Endothelial cell of umbilical vein (primary cell): ENCODE measurements at regions not wholly inside any gene's neighbourhood (a gene's known extent, or its start where the extent isn't known, plus 50 kb on each side); places are given as distances from the start of the nearest gene placed in this dataset.

Experiments used
- BruUV-seq: library from RNA; stranded (reverse); fragments of 400-500 nt; replicated peaks from 2 replicates; lab custom pipeline; 2021; lab: Mats Ljungman, UMichigan
- CTCF ChIA-PET: fragments of 300-600, 350-600 bp; sonication (Branson Sonifier 250); formaldehyde crosslinking; loops from one replicate; lab custom pipeline; 2021; ENCODE audit warnings: antibody characterized with exemption, inconsistent platforms; lab: Charles Lee
- POLR2A ChIA-PET: fragments of 300-600, 350-600 bp; sonication (Branson Sonifier 250); formaldehyde crosslinking; loops from one replicate; lab custom pipeline; 2021; ENCODE audit warnings: antibody characterized with exemption, inconsistent platforms; lab: Charles Lee
- DNase-seq: peaks from one replicate; pipeline ENCODE4 v3.0.0-alpha.2; 2011; ENCODE audit warnings: low read depth, low spot score
- FAIRE-seq: peaks from 2 replicates; lab custom pipeline; 2011; peaks lifted over from hg19 to GRCh38; lab: Jason Lieb, UNC
- H2AFZ ChIP-seq: 2 replicates; pipeline ENCODE4 v1.6.0; 2012; ENCODE audit warnings: low read depth, low read length, control low read depth, inconsistent platforms
- H3K27ac ChIP-seq: 2 replicates; pipeline ENCODE4 v1.5.1; 2011; ENCODE audit warnings: low read depth, mild to moderate bottlenecking, control low read depth, low read length, moderate library complexity; ENCODE audit not compliant: insufficient read depth
- H3K27me3 ChIP-seq, 2 experiments: 2 replicates each; pipeline versions ENCODE4 v1.6.0 to v1.6.1; 2011; ENCODE audit warnings: low read length in 2 of 2, mixed read lengths in 1 of 2; ENCODE audit not compliant: control insufficient read depth in 2 of 2, insufficient read depth in 2 of 2
- H3K36me3 ChIP-seq, 2 experiments: 2 replicates in 1 of 2; 3 replicates in 1 of 2; pipeline ENCODE4 v1.5.1; 2011; ENCODE audit warnings: low read length in 2 of 2, mild to moderate bottlenecking in 1 of 2, moderate library complexity in 1 of 2; ENCODE audit not compliant: control insufficient read depth in 2 of 2, insufficient read depth in 2 of 2; ENCODE audit errors: extremely low read depth in 1 of 2
- H3K4me1 ChIP-seq: 3 replicates; pipeline ENCODE4 v1.5.1; 2011; ENCODE audit warnings: mild to moderate bottlenecking, low read length; ENCODE audit not compliant: control insufficient read depth, insufficient read depth; ENCODE audit errors: extremely low read depth
- H3K4me2 ChIP-seq: 2 replicates; pipeline ENCODE4 v1.6.1; 2011; ENCODE audit warnings: low read length, control low read depth, mixed read lengths; ENCODE audit not compliant: insufficient read depth
- H3K4me3 ChIP-seq, 3 experiments: fragments of 200-600 bp in 1 of 3; sonication (generic), shearing (Covaris generic) in 1 of 3; replicated peaks in 1 of 3; 2 replicates each; pipeline ENCODE4 v1.5.1; 2011 to 2016; ENCODE audit warnings: control low read depth in 3 of 3, low read length in 3 of 3, mild to moderate bottlenecking in 2 of 3, inconsistent platforms in 1 of 3, low read depth in 1 of 3, moderate library complexity in 1 of 3; ENCODE audit not compliant: insufficient read depth in 1 of 3
- H3K79me2 ChIP-seq: 2 replicates; pipeline ENCODE4 v1.6.0; 2012; ENCODE audit warnings: low read length, inconsistent platforms; ENCODE audit not compliant: control insufficient read depth, insufficient read depth
- H3K9ac ChIP-seq: replicated peaks from 2 replicates; pipeline ENCODE3; 2011; ENCODE audit warnings: low read length, control low read depth; ENCODE audit not compliant: insufficient read depth; ENCODE audit errors: extremely low read depth
- H3K9me1 ChIP-seq: replicated peaks from 3 replicates; pipeline ENCODE4 v1.6.0; 2011; ENCODE audit warnings: mild to moderate bottlenecking, low read length; ENCODE audit not compliant: control insufficient read depth, insufficient read depth; ENCODE audit errors: extremely low read depth
- H3K9me3 ChIP-seq: replicated peaks from 2 replicates; pipeline ENCODE4 v1.5.1; 2012; ENCODE audit warnings: low read length, inconsistent platforms; ENCODE audit not compliant: control insufficient read depth, insufficient read depth
- H4K20me1 ChIP-seq: replicated peaks from 2 replicates; pipeline ENCODE3; 2011; ENCODE audit warnings: mild to moderate bottlenecking, low read length; ENCODE audit not compliant: control insufficient read depth, insufficient read depth; ENCODE audit errors: extremely low read depth
- CTCF ChIP-seq, 2 donors: IDR thresholded peaks; 1 replicate in 1 of 2; 2 replicates in 1 of 2; pipeline ENCODE4 v1.5.1; 2011; ENCODE audit warnings: low read length in 2 of 2, mild to moderate bottlenecking in 2 of 2, moderate library complexity in 2 of 2, control low read depth in 1 of 2, inconsistent platforms in 1 of 2, low read depth in 1 of 2; ENCODE audit not compliant: insufficient read depth in 1 of 2; ENCODE audit errors: extremely low read depth in 1 of 2
- EZH2 ChIP-seq: IDR thresholded peaks from 2 replicates; pipeline ENCODE4 v1.6.1; 2012; ENCODE audit warnings: borderline replicate concordance, low read depth, mild to moderate bottlenecking, moderate library complexity, low read length, inconsistent platforms; ENCODE audit not compliant: severe bottlenecking
- FOS ChIP-seq: IDR thresholded peaks from 2 replicates; pipeline ENCODE4 v1.6.1; 2011; ENCODE audit warnings: mild to moderate bottlenecking, low read length, moderate library complexity, borderline replicate concordance; ENCODE audit not compliant: insufficient read depth
- GATA2 ChIP-seq: IDR thresholded peaks from 2 replicates; pipeline ENCODE4 v1.7.0; 2011; ENCODE audit warnings: low read depth, mild to moderate bottlenecking, moderate library complexity, mixed read lengths, low read length; ENCODE audit not compliant: insufficient read length, insufficient read depth
- JUN ChIP-seq: IDR thresholded peaks from 2 replicates; pipeline ENCODE4 v1.6.1; 2011; ENCODE audit warnings: borderline replicate concordance, low read depth; ENCODE audit not compliant: insufficient read length, insufficient read depth
- MAX ChIP-seq: IDR thresholded peaks from 2 replicates; pipeline ENCODE4 v1.6.1; 2011; ENCODE audit not compliant: insufficient read depth, insufficient read length
- MYC ChIP-seq: IDR thresholded peaks from one replicate; pipeline ENCODE4 v1.6.1; 2011; ENCODE audit warnings: mild to moderate bottlenecking, low read depth, low read length
- POLR2A ChIP-seq: IDR thresholded peaks from 2 replicates; pipeline ENCODE4 v1.6.1; 2012; ENCODE audit warnings: low read depth, mild to moderate bottlenecking, control low read depth, low read length
- POLR2AphosphoS5 ChIP-seq: IDR thresholded peaks from 2 replicates; pipeline ENCODE4 v1.6.1; 2012; ENCODE audit warnings: low read depth, mild to moderate bottlenecking, control low read depth, low read length, moderate library complexity; ENCODE audit not compliant: insufficient read depth
- dilution Hi-C: fragments of 300-500 bp; cut with MboI; formaldehyde crosslinking; loops from one replicate; pipeline ENCODE4 v1.15.0; 2019; ENCODE audit warnings: low sequenced_read_pairs; ENCODE audit not compliant: extremely low pct_ligation_motif_present
- intact Hi-C: fragments of 100-400 bp; cut with micrococcal nuclease; formaldehyde crosslinking; loops from one replicate; pipeline ENCODE4 v1.10.0; 2022

DNA sequence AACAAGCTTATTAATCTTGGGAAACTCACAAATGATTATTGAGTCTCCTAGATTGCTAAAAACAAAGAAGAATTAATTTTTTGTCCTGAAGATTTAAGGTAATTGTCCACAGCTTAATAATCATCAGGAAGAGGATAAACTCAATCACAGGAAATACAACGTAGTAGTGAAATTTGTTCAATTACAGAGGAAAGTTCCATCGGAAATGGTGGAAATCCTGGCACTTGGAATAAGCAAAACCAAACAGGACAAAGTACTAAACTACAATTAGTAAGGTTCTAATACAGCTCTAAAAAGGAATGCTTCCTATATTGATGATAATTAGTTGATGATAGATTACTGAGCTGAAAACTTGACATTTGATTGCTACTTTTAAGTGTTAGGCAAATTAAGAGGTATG, 485.4 kb downstream of the USP25 start:
- no peak overlapping the region for H3K4me3 ChIP-seq
- no peak overlapping the region for H3K9ac ChIP-seq
- no peaks in the 10 kb centered on the region for H3K27me3 ChIP-seq
- no peaks in the 10 kb centered on the region for H4K20me1 ChIP-seq
- FAIRE-seq (no peak), DNase-seq (peak; percentile 73)
- H3K9me3 ChIP-seq = no peaks in the 10 kb centered on the region
- no TSS peak for BruUV-seq
- H3K4me1 ChIP-seq = peaks cover 26% of the 10 kb centered on the region
- ChIA-PET CTCF (interaction anchor here (0.6 to 3.4 kb wide), 8 partner anchors 9 to 133 kb away, joined by 3 to 15 read pairs (median 3); no protein-coding TSS in a partner anchor), POLR2A (no interaction called here)
- intact Hi-C loops = loop anchor here (1.0 kb wide), 1 partner anchor 16 kb away; no protein-coding TSS in a partner anchor
- no peak overlapping the region for H3K27ac ChIP-seq
- peaks cover 3% of the 10 kb centered on the region for H3K9me1 ChIP-seq
- no peaks in the 10 kb centered on the region for H3K36me3 ChIP-seq
- TF ChIP-seq FOS (no peak), MYC (no peak), POLR2A (no peak), MAX (no peak), EZH2 (no peak), JUN (no peak), POLR2AphosphoS5 (no peak), CTCF (IDR thresholded peaks at IDR 0.05; ENCODE audit: extremely low read depth in 1 of 2, insufficient read depth in 1 of 2, low read depth in 1 of 2, low read length in 2 of 2) (no peak), GATA2 (no peak)
- H3K4me2 ChIP-seq = peak overlapping the region; percentile 60
- no peaks in the 10 kb centered on the region for H3K79me2 ChIP-seq
- dilution Hi-C loops = no loop called here
- H2AFZ ChIP-seq = peak overlapping the region; percentile 15
